COR-L47 (cell line): ENCODE measurements at regions not wholly inside any gene's neighbourhood (a gene's known extent, or its start where the extent isn't known, plus 50 kb on each side); places are given as distances from the start of the nearest gene placed in this dataset.
"Not testable (repeated sequence)": the region's sequence is repeated elsewhere in the genome, so short reads cannot be mapped to it uniquely, and the experiment has no call there.

Experiments used
- DNase-seq: peaks from one replicate; lab custom pipeline; 2025; lab: John Stamatoyannopoulos, UW

GRCh38 chr14:66015071-66015780, 470.9 kb upstream of the CCDC196 start:
- DNase-seq, result no peak

GRCh38 chr14:66017927-66018326, 468.2 kb upstream of the CCDC196 start:
- DNase-seq, result no peak

GRCh38 chr14:66022526-66022925, 463.6 kb upstream of the CCDC196 start:
- peak; percentile 72 for DNase-seq

- no peak for DNase-seq
Observed at GRCh38 chr14:66025779-66026178, 460.4 kb upstream of the CCDC196 start.

GRCh38 chr14:66031981-66032380, 454.2 kb upstream of the CCDC196 start:
- not testable (repeated sequence) for DNase-seq

GRCh38 chr14:66032800-66033199, 453.4 kb upstream of the CCDC196 start:
- DNase-seq, result no peak

GRCh38 chr14:66036547-66036946, 449.6 kb upstream of the CCDC196 start:
- DNase-seq, result no peak

- no peak for DNase-seq
Observed at GRCh38 chr14:66037361-66037760, 448.8 kb upstream of the CCDC196 start.

- DNase-seq, result no peak
Observed at GRCh38 chr14:66038212-66038611, 448.0 kb upstream of the CCDC196 start.

GRCh38 chr14:66038618-66039017, 447.6 kb upstream of the CCDC196 start:
- no peak for DNase-seq

GRCh38 chr14:66039495-66039894, 446.7 kb upstream of the CCDC196 start:
- DNase-seq, result no peak

- DNase-seq, result peak; percentile 79
Observed at GRCh38 chr14:66041582-66041981, 444.6 kb upstream of the CCDC196 start.

GRCh38 chr14:66043921-66044320, 442.2 kb upstream of the CCDC196 start:
- no peak for DNase-seq

GRCh38 chr14:66045572-66046021, 440.6 kb upstream of the CCDC196 start:
- no peak for DNase-seq

- DNase-seq, result no peak
Observed at GRCh38 chr14:66046035-66046434, 440.1 kb upstream of the CCDC196 start.

GRCh38 chr14:66046591-66046990, 439.6 kb upstream of the CCDC196 start:
- DNase-seq, result no peak

- no peak for DNase-seq
Observed at GRCh38 chr14:66056268-66056907, 429.8 kb upstream of the CCDC196 start.

GRCh38 chr14:66056926-66057552, 429.1 kb upstream of the CCDC196 start:
- no peak for DNase-seq

- no peak for DNase-seq
Observed at GRCh38 chr14:66065188-66065587, 421.0 kb upstream of the CCDC196 start.

GRCh38 chr14:66066981-66067776, 419.0 kb upstream of the CCDC196 start:
- DNase-seq, result no peak

- DNase-seq, result no peak
Observed at GRCh38 chr14:66069036-66069435, 417.1 kb upstream of the CCDC196 start.

- no peak for DNase-seq
Observed at GRCh38 chr14:66069830-66070541, 416.2 kb upstream of the CCDC196 start.
